HG03575 (cell line): ENCODE measurements at regions not wholly inside any gene's neighbourhood (a gene's known extent, or its start where the extent isn't known, plus 50 kb on each side); places are given as distances from the start of the nearest gene placed in this dataset.

ENCODE experiments used
- ATAC-seq: cut with Tn5 transposase; IDR thresholded peaks from one replicate; pipeline ENCODE4 v1.9.1; 2021; ENCODE audit not compliant: unreplicated experiment, insufficient number of reproducible peaks, low FRiP score; ENCODE audit errors: extremely low read depth

DNA sequence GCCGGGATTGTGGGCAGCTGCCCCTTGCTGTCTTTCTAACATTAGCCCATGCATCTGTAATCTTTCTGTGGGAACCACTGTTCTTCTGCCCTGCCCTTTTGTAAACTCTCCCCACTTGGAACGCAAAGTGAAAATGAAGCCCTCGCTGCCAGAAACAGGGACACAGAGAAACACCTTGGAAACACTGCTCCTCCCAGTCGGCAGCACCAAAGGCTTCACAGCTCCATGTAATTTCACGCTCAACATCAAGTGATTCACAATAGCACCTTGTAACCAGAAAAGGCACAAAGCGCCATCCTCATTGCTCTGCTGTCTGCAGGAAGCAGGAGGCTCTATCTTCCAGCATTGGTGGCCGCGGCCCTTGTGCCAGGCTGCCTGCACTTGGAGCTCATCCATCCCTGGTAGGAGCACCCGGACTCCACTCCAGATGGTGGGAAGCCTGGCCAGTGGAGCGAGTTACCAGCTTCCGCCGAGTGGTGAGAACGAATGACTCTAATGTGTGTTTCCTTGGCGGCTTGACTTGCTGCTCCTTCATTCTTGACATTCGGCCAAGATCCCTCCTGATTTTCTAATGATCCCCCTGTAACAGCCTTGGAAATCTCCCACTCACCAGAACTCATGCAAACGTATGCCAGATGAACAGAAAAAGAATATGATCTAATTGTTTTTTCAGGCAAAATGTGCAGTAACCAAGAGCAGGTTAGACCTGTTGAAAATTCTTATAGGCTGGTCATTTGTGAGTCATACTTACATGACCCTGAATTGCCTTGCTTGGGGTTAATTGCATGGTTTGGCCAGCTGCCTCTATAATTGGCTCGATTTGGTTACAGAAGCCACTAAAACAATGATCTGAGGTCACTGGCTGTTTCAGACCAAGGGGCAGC is 169.1 kb upstream of the CDYL start:
- ATAC-seq: no peak

GRCh38 chr6:4606016-4606415 is 170.2 kb upstream of the CDYL start:
- ATAC-seq: no peak

DNA sequence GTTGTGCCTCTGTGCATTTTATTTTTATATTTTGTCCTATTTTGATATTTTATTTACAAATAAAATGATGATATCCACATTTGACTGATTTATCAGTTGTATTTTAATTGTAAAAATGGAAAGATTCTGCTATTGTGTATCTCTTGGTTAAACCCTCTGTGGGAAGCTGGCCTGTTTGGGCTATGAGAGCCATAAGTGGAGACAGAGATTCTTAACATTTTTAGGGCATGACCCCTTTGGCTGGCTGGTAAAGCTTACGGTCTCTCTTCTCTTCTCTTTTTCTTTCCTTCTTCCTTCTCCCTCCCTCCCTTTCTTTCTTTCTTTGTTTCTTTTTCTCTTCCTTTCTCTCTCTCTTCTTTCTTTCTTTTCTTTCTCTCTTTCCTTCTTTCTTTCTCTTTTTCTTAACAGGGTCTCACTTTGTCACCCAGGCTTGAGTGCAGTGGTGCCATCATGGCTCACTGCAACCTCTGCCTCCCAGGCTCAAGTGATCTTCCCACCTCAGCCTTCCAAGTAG is 172.3 kb upstream of the CDYL start:
- ATAC-seq: no peak

- no peak for ATAC-seq
Observed at GRCh38 chr6:4603291-4603690, 172.9 kb upstream of the CDYL start.

DNA sequence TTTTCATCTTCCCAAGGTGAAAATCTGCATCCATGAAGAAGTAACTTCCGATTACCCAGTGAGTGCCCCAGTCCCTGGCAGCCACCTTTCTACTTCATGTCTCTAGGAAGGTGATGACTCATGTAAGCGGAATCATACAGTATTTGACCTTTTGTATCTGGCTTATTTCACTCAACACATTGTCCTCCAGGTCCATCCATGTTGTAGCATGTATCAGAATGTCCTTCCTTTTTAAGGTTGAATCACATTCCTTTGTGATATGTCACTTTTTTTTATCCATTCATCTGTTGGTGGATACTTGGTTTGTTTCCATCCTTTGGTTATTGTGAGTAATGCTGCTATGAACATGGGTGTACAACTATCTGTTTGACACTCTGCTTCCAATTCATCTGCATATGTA is 176.3 kb upstream of the CDYL start:
- no peak for ATAC-seq

DNA sequence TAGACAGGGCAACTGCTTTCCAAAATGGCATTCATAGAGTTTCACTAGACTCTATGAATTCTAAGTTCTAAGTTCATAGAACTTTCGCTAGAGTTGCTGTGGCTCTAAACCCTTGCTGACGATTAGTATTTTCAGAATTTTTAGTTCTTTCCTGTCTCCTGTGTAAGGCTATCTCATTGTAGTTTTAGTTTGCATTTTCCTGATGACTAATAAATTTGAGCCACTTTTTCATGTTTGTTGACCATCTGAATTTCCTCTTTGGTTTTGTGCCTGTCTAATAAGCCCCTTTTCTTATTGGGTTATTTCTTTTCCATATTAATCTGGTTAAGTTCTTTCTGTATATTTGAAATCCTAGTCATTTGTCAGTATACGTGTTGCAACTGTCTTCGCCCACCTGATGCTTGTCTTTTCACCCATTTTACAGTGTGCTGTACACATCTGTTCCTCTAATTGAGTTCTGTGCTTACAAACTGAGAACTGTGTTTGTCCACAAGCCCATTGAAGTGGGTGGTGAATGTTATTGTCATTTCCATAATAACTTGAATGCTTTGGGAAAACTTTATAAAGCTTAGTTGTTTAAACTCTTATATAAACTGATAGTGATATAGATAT is 177.7 kb upstream of the CDYL start:
- no peak for ATAC-seq

- ATAC-seq: no peak
Observed at GRCh38 chr6:4593951-4594350, 182.3 kb upstream of the CDYL start.

GRCh38 chr6:4592026-4592425 is 184.2 kb upstream of the CDYL start:
- ATAC-seq: no peak

GRCh38 chr6:4591218-4591617 is 185.0 kb upstream of the CDYL start:
- ATAC-seq: no peak

GRCh38 chr6:4589295-4589694 is 186.9 kb upstream of the CDYL start:
- ATAC-seq: no peak

DNA sequence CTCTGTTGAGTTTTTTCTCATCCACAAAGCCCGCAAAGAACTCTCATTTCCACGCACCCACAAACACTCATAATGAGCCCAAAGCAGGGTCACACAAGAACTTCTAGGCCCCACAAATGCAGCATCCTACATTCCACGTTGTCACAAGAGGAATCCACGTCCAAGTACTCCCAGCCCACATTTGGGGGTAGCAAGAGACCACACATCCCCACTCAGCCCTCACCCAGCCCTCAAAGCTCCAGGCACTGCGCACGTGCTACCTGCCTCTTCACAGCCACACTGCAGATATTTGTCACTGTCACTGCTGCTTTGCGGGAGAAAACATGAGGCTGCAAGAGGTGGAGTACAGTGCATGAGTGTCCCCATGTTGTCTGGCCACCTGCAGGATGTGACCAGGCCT is 187.6 kb upstream of the CDYL start:
- no peak for ATAC-seq

GRCh38 chr6:4588163-4588562 is 188.0 kb upstream of the CDYL start:
- no peak for ATAC-seq

DNA sequence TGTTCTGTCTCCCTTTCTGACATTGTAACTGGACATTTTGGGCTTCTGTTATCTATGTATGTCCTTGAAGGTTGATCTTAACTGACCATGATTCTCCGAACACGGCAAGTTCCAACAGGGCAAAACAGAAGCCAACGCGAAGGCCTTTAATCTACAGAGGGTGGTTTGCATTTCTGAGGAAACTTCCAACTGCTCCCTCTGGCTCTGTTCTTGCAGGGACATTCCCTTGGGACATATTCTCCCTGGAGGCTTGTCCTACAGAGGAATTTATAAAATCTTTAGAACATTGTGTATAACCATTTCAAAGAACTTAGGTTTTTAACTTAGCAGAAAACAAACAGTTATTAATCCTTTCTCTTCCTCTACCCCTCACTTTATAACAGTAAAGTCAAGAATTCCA is 189.0 kb upstream of the CDYL start:
- ATAC-seq: no peak

DNA sequence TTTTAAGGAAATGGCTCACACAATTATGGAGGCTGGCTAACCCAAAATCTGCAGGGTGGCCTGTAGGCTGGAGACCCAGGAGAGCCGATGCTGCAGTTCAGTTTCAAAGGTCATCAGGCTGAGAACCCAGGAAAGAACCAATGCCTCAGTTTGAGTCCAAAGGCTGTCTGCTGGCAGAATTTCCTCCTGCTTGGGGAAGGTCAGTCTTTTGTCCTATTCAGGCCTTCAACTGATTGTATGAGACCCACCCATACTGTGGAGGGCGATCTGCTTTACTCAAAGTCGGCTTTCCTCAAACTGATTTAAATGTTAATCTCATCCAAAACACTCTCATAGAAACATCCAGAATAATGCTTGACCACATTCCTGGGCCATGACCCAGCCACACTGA is 189.7 kb upstream of the CDYL start:
- no peak for ATAC-seq

DNA sequence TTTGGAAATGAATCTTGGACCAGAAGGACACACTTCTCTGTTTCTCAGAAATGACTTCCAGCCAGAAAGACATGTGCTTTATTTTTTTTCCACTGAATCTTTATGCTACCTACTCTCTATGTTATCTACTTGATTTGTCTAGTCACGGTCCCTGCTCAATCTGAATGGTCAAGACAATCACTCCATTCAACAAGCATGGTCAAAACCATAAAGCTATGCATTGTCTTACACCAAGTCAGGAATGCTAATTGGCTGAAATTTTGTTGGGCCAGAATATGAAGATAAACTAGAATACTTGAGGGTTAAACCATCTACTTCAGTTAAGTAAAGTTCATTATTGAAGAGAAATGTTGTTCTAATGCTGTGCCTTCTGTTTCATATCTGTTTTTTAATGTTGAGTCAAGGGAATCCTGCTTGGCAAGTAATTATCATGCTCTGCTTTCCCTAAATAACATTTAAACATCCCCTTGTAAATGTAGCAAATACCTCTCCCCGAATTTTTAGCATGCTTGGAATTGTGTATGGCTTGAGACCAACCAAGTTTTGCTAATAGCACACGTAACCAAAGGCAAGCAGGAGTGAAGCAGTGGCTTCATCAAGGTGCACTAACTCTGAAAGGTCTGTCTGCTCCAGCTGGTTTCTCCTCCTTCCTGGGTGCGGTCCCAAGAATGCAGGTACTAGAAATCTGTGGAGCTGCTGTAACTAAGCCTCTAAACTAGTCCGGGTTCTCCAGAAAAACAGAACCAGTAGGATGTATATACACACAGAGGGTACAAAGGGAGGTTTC is 190.3 kb upstream of the CDYL start:
- no peak for ATAC-seq

GRCh38 chr6:4584801-4585200 is 191.4 kb upstream of the CDYL start:
- ATAC-seq: no peak

DNA sequence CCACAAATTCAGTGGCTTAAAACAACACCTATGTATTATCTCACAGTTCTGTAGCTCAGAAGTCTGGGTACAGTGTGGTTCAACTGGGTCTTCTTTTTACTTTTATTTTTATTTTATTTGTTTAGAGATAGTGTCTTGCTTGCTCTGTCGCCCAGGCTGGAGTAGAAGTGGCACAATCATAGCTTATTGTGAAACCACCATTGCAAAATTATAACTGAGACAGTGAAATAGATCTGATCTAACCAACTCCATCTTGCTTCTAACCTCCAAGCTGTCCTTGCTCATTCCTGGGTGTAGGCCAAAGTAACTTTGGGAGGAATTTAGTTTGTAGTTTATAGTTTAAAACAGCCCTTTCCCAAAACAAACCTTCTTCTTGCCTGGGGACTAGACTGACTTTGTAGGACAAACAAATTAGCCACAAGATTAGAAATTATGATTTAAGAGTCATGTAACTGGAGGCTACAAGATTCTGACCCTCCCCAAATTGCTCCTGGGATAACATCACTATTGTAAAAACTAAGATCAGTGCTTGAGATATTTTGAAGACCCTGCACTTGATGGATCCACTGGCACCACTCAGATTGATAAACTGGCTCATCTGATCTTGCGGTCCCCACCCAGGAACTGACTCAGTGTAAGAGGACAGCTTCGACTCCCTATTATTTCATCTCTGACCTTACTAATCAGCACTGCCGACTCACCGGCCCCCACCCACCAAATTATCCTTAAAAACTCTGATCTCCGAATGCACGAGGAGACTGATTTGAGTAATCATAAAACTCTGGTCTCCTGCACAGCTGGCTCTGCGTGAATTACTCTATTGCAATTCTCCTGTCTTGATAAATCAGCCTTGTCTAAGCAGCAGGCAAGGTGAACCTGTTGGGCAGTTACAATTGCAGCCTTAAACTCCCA is 193.4 kb upstream of the CDYL start:
- no peak for ATAC-seq

DNA sequence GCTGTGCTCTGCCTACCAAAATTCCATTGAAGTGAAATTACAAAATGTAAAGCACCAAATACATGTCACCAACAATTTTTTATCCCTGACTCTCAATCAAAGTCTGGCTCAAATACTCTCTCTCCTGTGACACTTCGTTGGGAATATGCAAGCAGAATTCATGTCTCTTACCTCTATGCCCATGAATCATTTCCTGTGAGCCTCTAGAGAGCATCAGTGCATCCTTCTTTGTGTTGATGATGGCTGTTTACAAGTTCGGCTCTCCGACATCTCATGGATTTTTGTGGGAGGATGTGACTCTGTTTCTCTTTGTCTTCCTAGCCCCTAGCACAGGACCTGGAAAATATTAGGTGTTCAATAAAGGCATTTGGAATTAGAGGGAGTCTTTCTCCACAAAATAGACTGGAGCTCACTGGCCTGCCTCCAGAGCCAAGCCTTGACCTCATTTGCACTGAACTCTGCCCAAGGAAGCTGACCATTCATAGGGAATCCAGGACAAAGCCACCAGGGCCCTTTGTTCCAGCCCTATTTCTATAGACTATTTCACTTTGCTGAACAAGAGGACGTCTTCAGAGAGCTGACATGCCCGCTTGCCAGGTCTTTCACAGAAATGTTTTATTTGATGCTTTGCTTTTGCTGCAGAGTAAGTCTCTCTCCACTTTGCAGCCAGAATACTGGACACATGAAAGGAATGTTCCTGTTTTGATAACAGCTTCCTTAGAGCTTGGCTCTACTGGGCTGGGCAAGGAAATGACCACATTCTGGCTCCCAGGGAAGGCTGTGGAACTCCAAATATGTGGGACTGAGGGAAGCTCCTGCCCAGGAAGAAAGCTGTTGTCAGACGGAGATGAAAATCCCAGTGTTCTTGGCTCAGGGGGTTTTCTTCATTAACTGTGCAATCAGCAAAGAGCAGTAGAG is 194.5 kb upstream of the CDYL start:
- ATAC-seq: no peak
